DOHH2 (cell line): ENCODE measurements at regions not wholly inside any gene's neighbourhood (a gene's known extent, or its start where the extent isn't known, plus 50 kb on each side); places are given as distances from the start of the nearest gene placed in this dataset.

Source experiments
- H3F3A ChIP-seq: fragments of 200-600 bp; sonication (generic), shearing (Covaris generic); 2 replicates; pipeline ENCODE4 v1.6.0; 2016; ENCODE audit warnings: antibody characterized with exemption, mild to moderate bottlenecking; ENCODE audit not compliant: control insufficient read depth, insufficient read depth
- H3K27ac ChIP-seq: fragments of 200-600 bp; sonication (generic); 2 replicates; pipeline ENCODE4 v1.5.1; 2014; ENCODE audit warnings: low read depth, mild to moderate bottlenecking, low read length, moderate library complexity
- H3K27me3 ChIP-seq: fragments of 200-600 bp; sonication (generic); 2 replicates; pipeline ENCODE4 v1.6.1; 2014; ENCODE audit warnings: mild to moderate bottlenecking, low read length, mixed read lengths; ENCODE audit not compliant: control insufficient read depth
- H3K36me3 ChIP-seq: fragments of 200-600 bp; sonication (generic); 2 replicates; pipeline ENCODE4 v1.6.1; 2014; ENCODE audit warnings: mild to moderate bottlenecking, low read length, moderate library complexity, mixed read lengths; ENCODE audit not compliant: control insufficient read depth
- H3K4me1 ChIP-seq: fragments of 200-600 bp; sonication (generic); 2 replicates; pipeline ENCODE4 v1.6.1; 2014; ENCODE audit warnings: mild to moderate bottlenecking, low read length, mixed read lengths; ENCODE audit not compliant: control insufficient read depth
- H3K4me2 ChIP-seq: fragments of 200-600 bp; sonication (generic); 2 replicates; pipeline ENCODE4 v1.6.0; 2014; ENCODE audit warnings: mild to moderate bottlenecking, low read length, moderate library complexity
- H3K4me3 ChIP-seq: fragments of 200-600 bp; sonication (generic); 2 replicates; pipeline ENCODE4 v1.5.1; 2014; ENCODE audit warnings: mild to moderate bottlenecking, low read length, mixed read lengths
- H3K79me2 ChIP-seq: fragments of 200-600 bp; sonication (generic); 2 replicates; pipeline ENCODE4 v1.6.1; 2014; ENCODE audit warnings: mild to moderate bottlenecking, low read length, mixed read lengths; ENCODE audit not compliant: control insufficient read depth
- H3K9me2 ChIP-seq: fragments of 200-600 bp; sonication (generic); replicated peaks from 2 replicates; pipeline ENCODE4 v1.6.1; 2014; ENCODE audit warnings: mild to moderate bottlenecking, low read length, mixed read lengths; ENCODE audit not compliant: control insufficient read depth
- H3K9me3 ChIP-seq: fragments of 200-600 bp; sonication (generic); 2 replicates; pipeline ENCODE4 v1.6.1; 2014; ENCODE audit warnings: antibody characterized with exemption, low read length, mixed read lengths; ENCODE audit not compliant: control insufficient read depth, insufficient read depth
- H4K20me1 ChIP-seq: fragments of 200-600 bp; sonication (generic); 2 replicates; pipeline ENCODE4 v1.6.0; 2014; ENCODE audit warnings: low read depth, mild to moderate bottlenecking, antibody characterized with exemption, low read length, moderate library complexity; ENCODE audit not compliant: control insufficient read depth, insufficient read depth
- EZH2phosphoT487 ChIP-seq: fragments of 200-600 bp; sonication (generic); IDR thresholded peaks from 2 replicates; pipeline ENCODE4 v1.6.1; 2017; ENCODE audit warnings: borderline replicate concordance, mild to moderate bottlenecking, antibody characterized with exemption, low read length, moderate library complexity, mixed read lengths
- TF ChIP-seq, protein P1 (sequence below): fragments of 200-600 bp; sonication (generic); IDR thresholded peaks from one replicate; pipeline ENCODE4 v1.5.1; 2014; ENCODE audit warnings: antibody characterized with exemption, mild to moderate bottlenecking, low read depth, low read length; ENCODE audit not compliant: poor library complexity, severe bottlenecking

DNA sequence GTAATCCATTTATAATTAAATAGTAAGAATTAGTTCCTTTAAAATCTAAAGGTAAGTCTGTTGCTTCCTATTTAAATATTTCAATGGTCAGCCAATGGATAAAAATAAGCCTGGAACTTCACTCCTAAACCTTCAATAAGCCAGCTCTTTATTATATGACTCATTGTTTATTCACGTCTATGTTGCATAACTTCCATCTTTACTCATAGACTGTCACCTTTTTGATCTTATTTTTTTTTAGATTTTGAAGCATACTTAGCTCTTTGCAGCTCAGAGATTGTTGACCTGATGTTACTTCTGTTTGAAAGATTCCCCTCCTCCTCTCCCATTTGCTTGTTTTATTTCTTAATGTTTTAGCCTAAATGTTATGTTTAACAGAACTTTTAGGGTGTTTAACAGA lies 1571.2 kb upstream of the RAG2 start:
- H3K9me3 ChIP-seq: no peaks in the 10 kb centered on the region
- no peak overlapping the region for H3K4me3 ChIP-seq
- no peaks in the 10 kb centered on the region for H3F3A ChIP-seq
- no peak for TF ChIP-seq EZH2phosphoT487
- TF ChIP-seq, protein P1, sequence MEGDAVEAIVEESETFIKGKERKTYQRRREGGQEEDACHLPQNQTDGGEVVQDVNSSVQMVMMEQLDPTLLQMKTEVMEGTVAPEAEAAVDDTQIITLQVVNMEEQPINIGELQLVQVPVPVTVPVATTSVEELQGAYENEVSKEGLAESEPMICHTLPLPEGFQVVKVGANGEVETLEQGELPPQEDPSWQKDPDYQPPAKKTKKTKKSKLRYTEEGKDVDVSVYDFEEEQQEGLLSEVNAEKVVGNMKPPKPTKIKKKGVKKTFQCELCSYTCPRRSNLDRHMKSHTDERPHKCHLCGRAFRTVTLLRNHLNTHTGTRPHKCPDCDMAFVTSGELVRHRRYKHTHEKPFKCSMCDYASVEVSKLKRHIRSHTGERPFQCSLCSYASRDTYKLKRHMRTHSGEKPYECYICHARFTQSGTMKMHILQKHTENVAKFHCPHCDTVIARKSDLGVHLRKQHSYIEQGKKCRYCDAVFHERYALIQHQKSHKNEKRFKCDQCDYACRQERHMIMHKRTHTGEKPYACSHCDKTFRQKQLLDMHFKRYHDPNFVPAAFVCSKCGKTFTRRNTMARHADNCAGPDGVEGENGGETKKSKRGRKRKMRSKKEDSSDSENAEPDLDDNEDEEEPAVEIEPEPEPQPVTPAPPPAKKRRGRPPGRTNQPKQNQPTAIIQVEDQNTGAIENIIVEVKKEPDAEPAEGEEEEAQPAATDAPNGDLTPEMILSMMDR: no peak
- H3K27me3 ChIP-seq: no peaks in the 10 kb centered on the region
- H3K4me2 ChIP-seq: no peak overlapping the region
- no peaks in the 10 kb centered on the region for H3K4me1 ChIP-seq
- H3K36me3 ChIP-seq: no peaks in the 10 kb centered on the region
- no peak overlapping the region for H3K27ac ChIP-seq
- H4K20me1 ChIP-seq: no peaks in the 10 kb centered on the region
- no peaks in the 10 kb centered on the region for H3K79me2 ChIP-seq
- no peaks in the 10 kb centered on the region for H3K9me2 ChIP-seq

DNA sequence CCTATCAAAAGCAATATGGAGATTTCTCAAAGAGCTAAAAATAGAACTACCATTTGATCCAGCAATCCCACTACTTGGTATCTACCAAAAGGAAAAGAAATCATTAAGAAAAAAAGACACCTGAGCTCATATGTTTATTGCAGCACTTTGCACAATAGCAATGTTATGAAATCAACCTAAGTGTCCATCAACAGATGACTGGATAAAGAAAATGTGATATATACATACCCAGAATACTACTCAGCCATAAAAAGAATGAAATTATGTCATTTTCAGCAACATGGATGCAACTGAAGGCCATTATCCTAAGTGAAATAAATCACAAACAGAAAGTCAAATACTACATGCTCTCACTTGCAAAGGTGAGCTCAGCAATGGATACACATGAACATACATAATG lies 1565.5 kb upstream of the RAG2 start:
- no peaks in the 10 kb centered on the region for H3K79me2 ChIP-seq
- H3F3A ChIP-seq: no peaks in the 10 kb centered on the region
- no peaks in the 10 kb centered on the region for H3K27me3 ChIP-seq
- H3K9me2 ChIP-seq: no peaks in the 10 kb centered on the region
- no peak overlapping the region for H3K4me2 ChIP-seq
- TF ChIP-seq, protein P1: no peak
- no peak for TF ChIP-seq EZH2phosphoT487
- H4K20me1 ChIP-seq: no peaks in the 10 kb centered on the region
- H3K4me3 ChIP-seq: no peak overlapping the region
- no peaks in the 10 kb centered on the region for H3K4me1 ChIP-seq
- no peaks in the 10 kb centered on the region for H3K9me3 ChIP-seq
- H3K27ac ChIP-seq: no peak overlapping the region
- H3K36me3 ChIP-seq: no peaks in the 10 kb centered on the region

DNA sequence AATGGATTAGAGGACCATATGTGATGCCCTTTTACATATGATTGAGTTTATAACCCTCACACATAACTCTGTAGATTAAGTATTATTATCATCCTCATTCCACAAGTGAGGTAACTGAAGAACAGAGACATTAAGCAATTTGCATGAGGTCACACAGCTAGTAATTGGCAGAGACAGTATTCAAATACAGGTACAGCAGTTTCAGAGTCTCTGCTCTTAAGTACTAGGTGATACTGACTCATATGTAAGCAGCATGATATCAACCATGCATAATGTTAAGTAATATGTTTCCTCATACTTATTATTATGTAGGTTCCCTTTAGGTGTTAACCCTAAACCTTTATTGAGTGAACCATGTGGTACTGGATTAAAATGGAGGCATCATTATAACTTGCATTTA lies 1562.4 kb upstream of the RAG2 start:
- H3K9me2 ChIP-seq: no peaks in the 10 kb centered on the region
- no peaks in the 10 kb centered on the region for H3K9me3 ChIP-seq
- H3K27me3 ChIP-seq: no peaks in the 10 kb centered on the region
- no peak overlapping the region for H3K27ac ChIP-seq
- no peaks in the 10 kb centered on the region for H3K4me1 ChIP-seq
- no peaks in the 10 kb centered on the region for H3F3A ChIP-seq
- no peaks in the 10 kb centered on the region for H4K20me1 ChIP-seq
- no peaks in the 10 kb centered on the region for H3K79me2 ChIP-seq
- no peaks in the 10 kb centered on the region for H3K36me3 ChIP-seq
- H3K4me2 ChIP-seq: no peak overlapping the region
- no peak overlapping the region for H3K4me3 ChIP-seq
- no peak for TF ChIP-seq EZH2phosphoT487
- TF ChIP-seq, protein P1: no peak

DNA sequence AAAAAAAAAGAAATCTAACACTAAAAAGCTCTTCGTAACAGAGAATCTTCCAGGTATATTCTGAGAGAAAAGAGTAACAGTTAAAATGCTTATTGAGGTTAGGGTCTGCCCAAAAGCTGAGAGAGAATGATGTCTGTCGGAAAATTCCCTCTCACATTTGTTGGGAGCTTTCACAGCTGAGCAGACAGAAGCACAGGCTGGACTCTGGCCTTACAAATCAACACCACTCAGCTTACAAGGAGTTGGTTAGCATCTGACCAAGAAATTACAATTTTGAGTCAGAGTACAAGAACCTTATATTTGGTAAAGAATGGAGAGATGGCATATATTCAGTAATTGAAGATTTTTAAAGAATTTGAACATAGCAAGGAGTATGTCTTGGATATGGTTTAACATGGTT lies 1561.0 kb upstream of the RAG2 start:
- Histone ChIP-seq H3K9me2 (no peaks in the 10 kb centered on the region), H3K27ac (no peak overlapping the region), H3K36me3 (no peaks in the 10 kb centered on the region), H3K4me3 (no peak overlapping the region), H3F3A (no peaks in the 10 kb centered on the region), H3K79me2 (no peaks in the 10 kb centered on the region), H4K20me1 (no peaks in the 10 kb centered on the region), H3K4me1 (no peaks in the 10 kb centered on the region), H3K9me3 (no peaks in the 10 kb centered on the region), H3K4me2 (no peak overlapping the region), H3K27me3 (no peaks in the 10 kb centered on the region)
- TF ChIP-seq, protein P1: no peak
- TF ChIP-seq EZH2phosphoT487: no peak
